ENCODE measurements at regions not wholly inside any gene's neighbourhood (a gene's known extent, or its start where the extent isn't known, plus 50 kb on each side); places are given as distances from the start of the nearest gene placed in this dataset.

GRCh38 chr11:69943066-69943465 is 123.8 kb upstream of the FGF3 start:
- peak; percentile 42 for TF ChIP-seq CTCF (conservative IDR thresholded peaks at IDR 0.05)
- TF ChIP-seq ZFX (IDR thresholded peaks at IDR 0.05) = no peak
- H3K27ac ChIP-seq = no peak overlapping the region

- TF ChIP-seq ZFX (IDR thresholded peaks at IDR 0.05) = no peak
- TF ChIP-seq CTCF (conservative IDR thresholded peaks at IDR 0.05) = no peak
- no peak overlapping the region for H3K27ac ChIP-seq
Observed at GRCh38 chr11:69943506-69943905, 124.3 kb upstream of the FGF3 start.

- no peak overlapping the region for H3K27ac ChIP-seq
- TF ChIP-seq CTCF (conservative IDR thresholded peaks at IDR 0.05) (no peak), ZFX (IDR thresholded peaks at IDR 0.05) (no peak)
Observed at GRCh38 chr11:69944146-69944795, 125.1 kb upstream of the FGF3 start.

GRCh38 chr11:69945157-69945556 is 125.9 kb upstream of the FGF3 start:
- no peak overlapping the region for H3K27ac ChIP-seq
- TF ChIP-seq ZFX (IDR thresholded peaks at IDR 0.05) (no peak), CTCF (conservative IDR thresholded peaks at IDR 0.05) (no peak)

- H3K27ac ChIP-seq = no peak overlapping the region
Observed at GRCh38 chr11:69947059-69947792, 128.0 kb upstream of the FGF3 start.

GRCh38 chr11:69947793-69948255 is 128.6 kb upstream of the FGF3 start:
- no peak overlapping the region for H3K27ac ChIP-seq

More at GRCh38 chr11:69947059-69947792, 128.0 kb upstream of the FGF3 start:
- TF ChIP-seq ZFX (IDR thresholded peaks at IDR 0.05) = no peak

More at GRCh38 chr11:69947793-69948255, 128.6 kb upstream of the FGF3 start:
- TF ChIP-seq ZFX (IDR thresholded peaks at IDR 0.05) = no peak
- TF ChIP-seq CTCF (conservative IDR thresholded peaks at IDR 0.05) = no peak

Data from C4-2B (cell line).